ENCODE measurements at regions not wholly inside any gene's neighbourhood (a gene's known extent, or its start where the extent isn't known, plus 50 kb on each side); places are given as distances from the start of the nearest gene placed in this dataset.

DNA sequence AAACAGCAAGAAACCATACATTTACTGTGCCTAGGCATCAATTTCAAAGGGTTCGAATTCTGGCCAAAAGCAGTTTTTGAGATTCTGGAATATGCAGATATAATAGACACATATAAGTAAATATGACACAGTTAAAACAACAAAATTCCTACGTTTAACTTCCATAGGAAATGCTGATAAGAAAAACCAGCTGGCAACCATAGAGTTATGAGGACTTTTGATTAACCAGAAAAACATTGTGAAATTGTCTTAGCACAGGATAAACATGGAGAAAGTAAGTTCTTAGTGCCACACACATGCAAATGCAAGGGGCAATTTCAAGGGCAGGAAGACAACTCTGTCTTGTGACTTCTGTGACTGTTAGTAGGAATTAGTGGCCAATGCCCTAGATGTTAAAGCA lies 702.1 kb downstream of the TNS3 start:
- TF ChIP-seq, protein P1, sequence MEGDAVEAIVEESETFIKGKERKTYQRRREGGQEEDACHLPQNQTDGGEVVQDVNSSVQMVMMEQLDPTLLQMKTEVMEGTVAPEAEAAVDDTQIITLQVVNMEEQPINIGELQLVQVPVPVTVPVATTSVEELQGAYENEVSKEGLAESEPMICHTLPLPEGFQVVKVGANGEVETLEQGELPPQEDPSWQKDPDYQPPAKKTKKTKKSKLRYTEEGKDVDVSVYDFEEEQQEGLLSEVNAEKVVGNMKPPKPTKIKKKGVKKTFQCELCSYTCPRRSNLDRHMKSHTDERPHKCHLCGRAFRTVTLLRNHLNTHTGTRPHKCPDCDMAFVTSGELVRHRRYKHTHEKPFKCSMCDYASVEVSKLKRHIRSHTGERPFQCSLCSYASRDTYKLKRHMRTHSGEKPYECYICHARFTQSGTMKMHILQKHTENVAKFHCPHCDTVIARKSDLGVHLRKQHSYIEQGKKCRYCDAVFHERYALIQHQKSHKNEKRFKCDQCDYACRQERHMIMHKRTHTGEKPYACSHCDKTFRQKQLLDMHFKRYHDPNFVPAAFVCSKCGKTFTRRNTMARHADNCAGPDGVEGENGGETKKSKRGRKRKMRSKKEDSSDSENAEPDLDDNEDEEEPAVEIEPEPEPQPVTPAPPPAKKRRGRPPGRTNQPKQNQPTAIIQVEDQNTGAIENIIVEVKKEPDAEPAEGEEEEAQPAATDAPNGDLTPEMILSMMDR (IDR thresholded peaks at IDR 0.05) = no peak
- no peak for TF ChIP-seq POLR2A (IDR thresholded peaks at IDR 0.05)
